HepG2 (cell line): ENCODE measurements at regions not wholly inside any gene's neighbourhood (a gene's known extent, or its start where the extent isn't known, plus 50 kb on each side); places are given as distances from the start of the nearest gene placed in this dataset.

Experiments
- HNRNPUL1 ChIP-seq: fragments of 200-400 bp; formaldehyde crosslinking; IDR thresholded peaks from 2 replicates; pipeline ENCODE4 v1.6.1; 2017; ENCODE audit warnings: low read depth, mild to moderate bottlenecking, low read length, moderate library complexity
- SMARCC2 ChIP-seq: fragments of 450-650 bp; IDR thresholded peaks from 2 replicates; pipeline ENCODE4 v1.6.1; 2017; ENCODE audit warnings: antibody characterized with exemption, mild to moderate bottlenecking
- YY1 ChIP-seq: IDR thresholded peaks from 2 replicates; pipeline ENCODE4 v1.6.1; 2011; ENCODE audit warnings: low read length, low read depth, moderate library complexity, mild to moderate bottlenecking; ENCODE audit not compliant: insufficient read depth, insufficient replicate concordance
- ZMAT3 ChIP-seq: sonication (generic); formaldehyde crosslinking; conservative IDR thresholded peaks from 2 replicates; pipeline ENCODE4 v1.7.0; 2021; ENCODE audit warnings: missing genetic modification reagents
- TF ChIP-seq, protein P1 (sequence below): sonication (generic); formaldehyde crosslinking; IDR thresholded peaks from 2 replicates; pipeline ENCODE4 v1.4.0; 2020; ENCODE audit warnings: missing genetic modification reagents, borderline replicate concordance
- TF ChIP-seq, protein P2 (sequence below): IDR thresholded peaks from 2 replicates; pipeline ENCODE4 v1.6.1; 2012; ENCODE audit warnings: inconsistent platforms
- TF ChIP-seq, protein P3 (sequence below): sonication (generic); formaldehyde crosslinking; IDR thresholded peaks from 2 replicates; pipeline ENCODE4 v1.5.0; 2020; ENCODE audit warnings: mild to moderate bottlenecking, missing genetic modification reagents, moderate library complexity

DNA sequence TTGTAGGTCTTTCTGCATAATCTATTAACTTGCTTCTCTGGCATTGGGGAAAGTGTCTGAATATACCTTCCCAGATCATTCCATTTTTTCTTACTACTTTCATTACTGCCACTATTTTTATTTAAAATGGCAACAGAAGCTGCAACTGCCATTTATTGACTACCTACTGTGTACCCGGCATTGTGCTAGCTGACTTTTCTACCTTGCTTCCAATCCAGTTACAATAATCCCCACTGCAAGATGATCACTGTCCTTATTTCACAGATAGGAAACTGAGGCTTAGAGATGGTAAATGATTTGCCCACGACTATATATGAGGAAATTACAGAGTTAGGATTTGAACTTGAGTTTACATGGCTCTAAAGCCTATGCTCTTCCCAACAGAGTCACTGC, 129.0 kb downstream of the MAP3K7 start:
- TF ChIP-seq HNRNPUL1: no peak
- TF ChIP-seq, protein P1, sequence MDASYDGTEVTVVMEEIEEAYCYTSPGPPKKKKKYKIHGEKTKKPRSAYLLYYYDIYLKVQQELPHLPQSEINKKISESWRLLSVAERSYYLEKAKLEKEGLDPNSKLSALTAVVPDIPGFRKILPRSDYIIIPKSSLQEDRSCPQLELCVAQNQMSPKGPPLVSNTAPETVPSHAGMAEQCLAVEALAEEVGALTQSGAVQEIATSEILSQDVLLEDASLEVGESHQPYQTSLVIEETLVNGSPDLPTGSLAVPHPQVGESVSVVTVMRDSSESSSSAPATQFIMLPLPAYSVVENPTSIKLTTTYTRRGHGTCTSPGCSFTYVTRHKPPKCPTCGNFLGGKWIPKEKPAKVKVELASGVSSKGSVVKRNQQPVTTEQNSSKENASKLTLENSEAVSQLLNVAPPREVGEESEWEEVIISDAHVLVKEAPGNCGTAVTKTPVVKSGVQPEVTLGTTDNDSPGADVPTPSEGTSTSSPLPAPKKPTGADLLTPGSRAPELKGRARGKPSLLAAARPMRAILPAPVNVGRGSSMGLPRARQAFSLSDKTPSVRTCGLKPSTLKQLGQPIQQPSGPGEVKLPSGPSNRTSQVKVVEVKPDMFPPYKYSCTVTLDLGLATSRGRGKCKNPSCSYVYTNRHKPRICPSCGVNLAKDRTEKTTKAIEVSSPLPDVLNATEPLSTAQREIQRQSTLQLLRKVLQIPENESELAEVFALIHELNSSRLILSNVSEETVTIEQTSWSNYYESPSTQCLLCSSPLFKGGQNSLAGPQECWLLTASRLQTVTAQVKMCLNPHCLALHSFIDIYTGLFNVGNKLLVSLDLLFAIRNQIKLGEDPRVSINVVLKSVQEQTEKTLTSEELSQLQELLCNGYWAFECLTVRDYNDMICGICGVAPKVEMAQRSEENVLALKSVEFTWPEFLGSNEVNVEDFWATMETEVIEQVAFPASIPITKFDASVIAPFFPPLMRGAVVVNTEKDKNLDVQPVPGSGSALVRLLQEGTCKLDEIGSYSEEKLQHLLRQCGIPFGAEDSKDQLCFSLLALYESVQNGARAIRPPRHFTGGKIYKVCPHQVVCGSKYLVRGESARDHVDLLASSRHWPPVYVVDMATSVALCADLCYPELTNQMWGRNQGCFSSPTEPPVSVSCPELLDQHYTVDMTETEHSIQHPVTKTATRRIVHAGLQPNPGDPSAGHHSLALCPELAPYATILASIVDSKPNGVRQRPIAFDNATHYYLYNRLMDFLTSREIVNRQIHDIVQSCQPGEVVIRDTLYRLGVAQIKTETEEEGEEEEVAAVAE: no peak
- TF ChIP-seq, protein P2, sequence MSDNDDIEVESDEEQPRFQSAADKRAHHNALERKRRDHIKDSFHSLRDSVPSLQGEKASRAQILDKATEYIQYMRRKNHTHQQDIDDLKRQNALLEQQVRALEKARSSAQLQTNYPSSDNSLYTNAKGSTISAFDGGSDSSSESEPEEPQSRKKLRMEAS: no peak
- TF ChIP-seq, protein P3, sequence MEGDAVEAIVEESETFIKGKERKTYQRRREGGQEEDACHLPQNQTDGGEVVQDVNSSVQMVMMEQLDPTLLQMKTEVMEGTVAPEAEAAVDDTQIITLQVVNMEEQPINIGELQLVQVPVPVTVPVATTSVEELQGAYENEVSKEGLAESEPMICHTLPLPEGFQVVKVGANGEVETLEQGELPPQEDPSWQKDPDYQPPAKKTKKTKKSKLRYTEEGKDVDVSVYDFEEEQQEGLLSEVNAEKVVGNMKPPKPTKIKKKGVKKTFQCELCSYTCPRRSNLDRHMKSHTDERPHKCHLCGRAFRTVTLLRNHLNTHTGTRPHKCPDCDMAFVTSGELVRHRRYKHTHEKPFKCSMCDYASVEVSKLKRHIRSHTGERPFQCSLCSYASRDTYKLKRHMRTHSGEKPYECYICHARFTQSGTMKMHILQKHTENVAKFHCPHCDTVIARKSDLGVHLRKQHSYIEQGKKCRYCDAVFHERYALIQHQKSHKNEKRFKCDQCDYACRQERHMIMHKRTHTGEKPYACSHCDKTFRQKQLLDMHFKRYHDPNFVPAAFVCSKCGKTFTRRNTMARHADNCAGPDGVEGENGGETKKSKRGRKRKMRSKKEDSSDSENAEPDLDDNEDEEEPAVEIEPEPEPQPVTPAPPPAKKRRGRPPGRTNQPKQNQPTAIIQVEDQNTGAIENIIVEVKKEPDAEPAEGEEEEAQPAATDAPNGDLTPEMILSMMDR (CRISPR knock-in tag): no peak
- TF ChIP-seq SMARCC2: no peak
- no peak for TF ChIP-seq YY1
- no peak for TF ChIP-seq ZMAT3 (CRISPR knock-in tag)
